CD4-positive, alpha-beta T cell (primary cell): ENCODE measurements at regions not wholly inside any gene's neighbourhood (a gene's known extent, or its start where the extent isn't known, plus 50 kb on each side); places are given as distances from the start of the nearest gene placed in this dataset.

Experiments
- ATAC-seq: fragments of 200-7000 bp; cut with Tn5 transposase; one replicate; pipeline ENCODE4 v1.10.0; 2022; ENCODE audit warnings: mild to moderate bottlenecking; ENCODE audit not compliant: poor library complexity
- CTCF ChIA-PET: fragments of 350-600 bp; sonication (Branson Sonifier 250); formaldehyde crosslinking; loops from one replicate; lab custom pipeline; 2021; ENCODE audit warnings: antibody characterized with exemption, inconsistent platforms; lab: Charles Lee
- POLR2A ChIA-PET: fragments of 350-600 bp; sonication (Branson Sonifier 250); formaldehyde crosslinking; loops from one replicate; lab custom pipeline; 2021; ENCODE audit warnings: antibody characterized with exemption, inconsistent platforms; lab: Charles Lee
- DNase-seq, 14 experiments: peaks; one replicate each; pipeline ENCODE4 v3.0.0-alpha.2; 2013 to 2020; ENCODE audit warnings: mixed read lengths in 2 of 14
- H3K27ac ChIP-seq, 2 donors: one replicate each; pipeline versions ENCODE4 v1.5.1 to v1.7.0; 2013; ENCODE audit warnings: low read length in 2 of 2, low read depth in 1 of 2, mild to moderate bottlenecking in 1 of 2
- H3K27me3 ChIP-seq, 2 experiments: 1 replicate in 1 of 2; 2 replicates in 1 of 2; pipeline versions ENCODE4 v1.6.1 to v1.7.0; 2013; ENCODE audit warnings: low read length in 2 of 2, control low read depth in 1 of 2, mild to moderate bottlenecking in 1 of 2, moderate library complexity in 1 of 2; ENCODE audit not compliant: insufficient read depth in 2 of 2, control insufficient read depth in 1 of 2
- H3K36me3 ChIP-seq: one replicate; pipeline ENCODE4 v1.6.1; 2013; ENCODE audit warnings: low read length, control low read depth; ENCODE audit not compliant: insufficient read depth
- H3K4me1 ChIP-seq: one replicate; pipeline ENCODE4 v1.6.1; 2013; ENCODE audit warnings: low read length, control low read depth; ENCODE audit not compliant: insufficient read depth
- H3K4me3 ChIP-seq: one replicate; pipeline ENCODE4 v1.5.1; 2013; ENCODE audit warnings: mild to moderate bottlenecking, low read length, moderate library complexity
- H3K9me3 ChIP-seq, 2 experiments: 1 replicate in 1 of 2; 2 replicates in 1 of 2; pipeline versions ENCODE4 v1.6.1 to v1.7.0; 2013; ENCODE audit warnings: low read length in 2 of 2, mild to moderate bottlenecking in 2 of 2, control low read depth in 1 of 2, moderate library complexity in 1 of 2; ENCODE audit not compliant: control insufficient read depth in 1 of 2, insufficient read depth in 1 of 2
- H3K27ac Mint-ChIP-seq: one replicate; pipeline ENCODE4 v1.8.0; 2020; ENCODE audit warnings: mixed read lengths
- H3K27me3 Mint-ChIP-seq: one replicate; pipeline ENCODE4 v1.8.0; 2021; ENCODE audit warnings: mixed read lengths
- H3K36me3 Mint-ChIP-seq: one replicate; pipeline ENCODE4 v1.8.0; 2021; ENCODE audit warnings: low read depth, mixed read lengths
- H3K4me1 Mint-ChIP-seq: one replicate; pipeline ENCODE4 v1.8.0; 2021; ENCODE audit warnings: low read depth, mixed read lengths
- H3K4me3 Mint-ChIP-seq: one replicate; pipeline ENCODE4 v1.8.0; 2020; ENCODE audit warnings: mild to moderate bottlenecking, mixed read lengths
- H3K9me3 Mint-ChIP-seq: one replicate; pipeline ENCODE4 v1.8.0; 2020; ENCODE audit warnings: mixed read lengths
- intact Hi-C, 2 experiments: fragments of 100-400 bp; cut with DNase I in 1 of 2; cut with micrococcal nuclease in 1 of 2; formaldehyde crosslinking; loops; one replicate each; pipeline versions ENCODE4 v1.15.1 to v1.9.0; 2023 to 2025; cut with DNase I, micrococcal nuclease
- TF ChIP-seq, protein P1 (sequence below): fragments of 200-600 bp; IDR thresholded peaks from one replicate; pipeline ENCODE4 v1.8.0; 2022; ENCODE audit warnings: antibody characterized with exemption, mild to moderate bottlenecking

GRCh38 chr6:90917376-90917775, 330.5 kb upstream of the MAP3K7 start:
- H3K4me1 ChIP-seq = no peaks in the 10 kb centered on the region
- TF ChIP-seq, protein P1, sequence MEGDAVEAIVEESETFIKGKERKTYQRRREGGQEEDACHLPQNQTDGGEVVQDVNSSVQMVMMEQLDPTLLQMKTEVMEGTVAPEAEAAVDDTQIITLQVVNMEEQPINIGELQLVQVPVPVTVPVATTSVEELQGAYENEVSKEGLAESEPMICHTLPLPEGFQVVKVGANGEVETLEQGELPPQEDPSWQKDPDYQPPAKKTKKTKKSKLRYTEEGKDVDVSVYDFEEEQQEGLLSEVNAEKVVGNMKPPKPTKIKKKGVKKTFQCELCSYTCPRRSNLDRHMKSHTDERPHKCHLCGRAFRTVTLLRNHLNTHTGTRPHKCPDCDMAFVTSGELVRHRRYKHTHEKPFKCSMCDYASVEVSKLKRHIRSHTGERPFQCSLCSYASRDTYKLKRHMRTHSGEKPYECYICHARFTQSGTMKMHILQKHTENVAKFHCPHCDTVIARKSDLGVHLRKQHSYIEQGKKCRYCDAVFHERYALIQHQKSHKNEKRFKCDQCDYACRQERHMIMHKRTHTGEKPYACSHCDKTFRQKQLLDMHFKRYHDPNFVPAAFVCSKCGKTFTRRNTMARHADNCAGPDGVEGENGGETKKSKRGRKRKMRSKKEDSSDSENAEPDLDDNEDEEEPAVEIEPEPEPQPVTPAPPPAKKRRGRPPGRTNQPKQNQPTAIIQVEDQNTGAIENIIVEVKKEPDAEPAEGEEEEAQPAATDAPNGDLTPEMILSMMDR = no peak
- H3K4me1 Mint-ChIP-seq = no peaks in the 10 kb centered on the region

DNA sequence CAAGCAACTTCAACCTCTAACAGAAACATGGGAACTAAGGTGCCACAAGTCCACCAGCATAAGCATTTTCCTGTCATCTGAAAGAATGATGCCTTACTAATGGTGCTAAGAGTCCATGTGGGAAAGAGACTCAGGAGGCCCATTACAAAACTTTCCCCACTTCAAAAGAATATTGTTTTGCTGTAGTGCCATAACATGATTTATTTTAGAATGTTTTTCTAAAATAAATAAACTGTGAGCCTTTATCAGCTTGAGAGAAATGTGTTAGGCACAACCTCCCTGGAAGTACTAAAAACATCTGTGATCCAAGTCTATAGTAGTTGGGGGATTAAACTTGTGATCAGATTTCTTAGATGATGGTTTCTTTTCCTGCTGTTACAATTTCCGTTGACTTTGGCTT, 330.1 kb upstream of the MAP3K7 start:
- Mint-ChIP-seq H3K36me3 (no peaks in the 10 kb centered on the region), H3K4me3 (no peak overlapping the region), H3K9me3 (peaks cover 7% of the 10 kb centered on the region), H3K27me3 (peaks cover 34% of the 10 kb centered on the region), H3K4me1 (no peaks in the 10 kb centered on the region), H3K27ac (no peak overlapping the region)
- DNase-seq (no peak), ATAC-seq (no peak)
- CTCF ChIA-PET = no interaction called here
- H3K4me3 ChIP-seq = no peak overlapping the region
- H3K4me1 ChIP-seq = no peaks in the 10 kb centered on the region
- peaks cover 0 to 3% of the 10 kb centered on the region in 2 experiments for H3K9me3 ChIP-seq
- H3K27ac ChIP-seq = no peak overlapping the region
- intact Hi-C loops = no loop called here
- H3K27me3 ChIP-seq = no peaks in the 10 kb centered on the region
- TF ChIP-seq, protein P1 = no peak
- POLR2A ChIA-PET = no interaction called here
- no peaks in the 10 kb centered on the region for H3K36me3 ChIP-seq

More at GRCh38 chr6:90917376-90917775, 330.5 kb upstream of the MAP3K7 start:
- DNase-seq (no peak), ATAC-seq (no peak)
- intact Hi-C loops = no loop called here
- Histone ChIP-seq H3K27me3 (no peaks in the 10 kb centered on the region), H3K4me3 (no peak overlapping the region), H3K9me3 (peaks cover 0 to 3% of the 10 kb centered on the region in 2 experiments), H3K36me3 (no peaks in the 10 kb centered on the region), H3K27ac (no peak overlapping the region)
- POLR2A ChIA-PET = no interaction called here
- CTCF ChIA-PET = no interaction called here
- Mint-ChIP-seq H3K9me3 (peaks cover 7% of the 10 kb centered on the region), H3K36me3 (no peaks in the 10 kb centered on the region), H3K4me3 (no peak overlapping the region), H3K27ac (no peak overlapping the region), H3K27me3 (peaks cover 34% of the 10 kb centered on the region)

- no peak overlapping the region for H3K4me3 ChIP-seq
- no peaks in the 10 kb centered on the region for H3K27me3 ChIP-seq
- H3K27ac Mint-ChIP-seq = no peak overlapping the region
- intact Hi-C loops = no loop called here
- no peaks in the 10 kb centered on the region for H3K4me1 ChIP-seq
- CTCF ChIA-PET = no interaction called here
- H3K9me3 ChIP-seq = peaks cover 0 to 3% of the 10 kb centered on the region in 2 experiments
- H3K4me3 Mint-ChIP-seq = no peak overlapping the region
- H3K36me3 Mint-ChIP-seq = no peaks in the 10 kb centered on the region
- DNase-seq (no peak), ATAC-seq (no peak)
- peaks cover 7% of the 10 kb centered on the region for H3K9me3 Mint-ChIP-seq
- TF ChIP-seq, protein P1 = no peak
- POLR2A ChIA-PET = no interaction called here
- H3K27me3 Mint-ChIP-seq = peaks cover 40% of the 10 kb centered on the region
- no peaks in the 10 kb centered on the region for H3K36me3 ChIP-seq
- no peak overlapping the region for H3K27ac ChIP-seq
- no peaks in the 10 kb centered on the region for H3K4me1 Mint-ChIP-seq
These were observed 328.5 kb upstream of the MAP3K7 start for GRCh38 chr6:90915224-90915915.
